H1 (cell line): ENCODE measurements at regions not wholly inside any gene's neighbourhood (a gene's known extent, or its start where the extent isn't known, plus 50 kb on each side); places are given as distances from the start of the nearest gene placed in this dataset.

Experiments used
- CREB1 ChIP-seq: IDR thresholded peaks from 2 replicates; pipeline ENCODE4 v1.6.1; 2012; ENCODE audit warnings: inconsistent platforms
- EZH2 ChIP-seq: fragments of 200-600 bp; sonication (generic); IDR thresholded peaks from 2 replicates; pipeline ENCODE4 v1.7.1; 2012; ENCODE audit warnings: low read depth, mild to moderate bottlenecking, moderate library complexity, low read length, inconsistent platforms; ENCODE audit not compliant: severe bottlenecking
- GABPA ChIP-seq: IDR thresholded peaks from 2 replicates; pipeline ENCODE4 v1.6.1; 2011; ENCODE audit warnings: mild to moderate bottlenecking, low read length, moderate library complexity, borderline replicate concordance; ENCODE audit not compliant: insufficient read depth
- GTF2F1 ChIP-seq: IDR thresholded peaks from 2 replicates; pipeline ENCODE4 v1.6.1; 2012; ENCODE audit warnings: low read depth, low read length, improper control_type of control experiment, borderline replicate concordance
- HDAC2 ChIP-seq, 2 experiments: fragments of 300-600 bp in 1 of 2; sonication (generic) in 1 of 2; IDR thresholded peaks; 2 replicates each; pipeline ENCODE4 v1.6.1; 2011 to 2012; ENCODE audit warnings: low read depth in 2 of 2, low read length in 2 of 2, mild to moderate bottlenecking in 2 of 2, moderate library complexity in 2 of 2, borderline replicate concordance in 1 of 2, inconsistent platforms in 1 of 2
- MAFK ChIP-seq: IDR thresholded peaks from 2 replicates; pipeline ENCODE4 v1.6.1; 2012; ENCODE audit warnings: low read depth, mild to moderate bottlenecking, improper control_type of control experiment, low read length
- RBBP5 ChIP-seq: IDR thresholded peaks from 2 replicates; pipeline ENCODE4 v1.7.1; 2012; ENCODE audit warnings: low read depth, mild to moderate bottlenecking, inconsistent platforms, low read length, moderate library complexity, borderline replicate concordance

- TF ChIP-seq EZH2 (no peak), CREB1 (no peak), HDAC2 (IDR thresholded peaks at IDR 0.05; ENCODE audit: borderline replicate concordance in 1 of 2, low read depth in 2 of 2, low read length in 2 of 2) (no peak), RBBP5 (no peak), MAFK (no peak), GABPA (no peak), GTF2F1 (no peak)
Observed at GRCh38 chr21:32065654-32066053, 192.8 kb downstream of the HUNK start (continued).
